ENCODE measurements at regions not wholly inside any gene's neighbourhood (a gene's known extent, or its start where the extent isn't known, plus 50 kb on each side); places are given as distances from the start of the nearest gene placed in this dataset.

GRCh38 chr6:101013612-101014195, 132.6 kb upstream of the ASCC3 start:
- intact Hi-C loops (cut with micrococcal nuclease), result loop anchor here (5.0 kb wide), 1 partner anchor 131 kb away; the partner anchor contains the start of gene ASCC3
- POLR2A ChIA-PET (ENCODE audit: partially characterized antibody), result no interaction called here
- Histone ChIP-seq H3K9me3 (ENCODE audit: control insufficient read depth in 1 of 2, low read length in 2 of 2) (no peaks in the 10 kb centered on the region), H3K4me3 (ENCODE audit: low read length in 2 of 2) (no peak overlapping the region), H3K27ac (ENCODE audit: low read depth, low read length) (no peak overlapping the region), H3K27me3 (ENCODE audit: insufficient read depth, low read length) (no peaks in the 10 kb centered on the region), H3K4me1 (ENCODE audit: insufficient read depth, low read length) (peaks cover 20% of the 10 kb centered on the region), H3K36me3 (ENCODE audit: insufficient read depth, low read length) (no peaks in the 10 kb centered on the region)
- no peak for DNase-seq
- CTCF ChIA-PET (ENCODE audit: partially characterized antibody), result no interaction called here
- H3K27me3 Mint-ChIP-seq, result no peaks in the 10 kb centered on the region
- peaks cover 12 to 21% (median 17%) of the 10 kb centered on the region in 4 donors for H3K4me1 Mint-ChIP-seq
- H3K9me3 Mint-ChIP-seq, result peaks cover 0 to 3% (median 0%) of the 10 kb centered on the region in 8 donors
- H3K27ac Mint-ChIP-seq, result no peak overlapping the region
- no peak overlapping the region for H3K4me3 Mint-ChIP-seq
- H3K36me3 Mint-ChIP-seq, result no peaks in the 10 kb centered on the region

- H3K27me3 Mint-ChIP-seq, result peaks cover 0 to 2% of the 10 kb centered on the region in 2 donors
- POLR2A ChIA-PET (ENCODE audit: partially characterized antibody), result no interaction called here
Observed at GRCh38 chr6:101015541-101015940, 134.4 kb upstream of the ASCC3 start.

GRCh38 chr6:101016163-101016562, 135.0 kb upstream of the ASCC3 start:
- Mint-ChIP-seq H3K9me3 (peaks cover 0 to 3% (median 0%) of the 10 kb centered on the region in 8 donors), H3K27me3 (peaks cover 0 to 2% of the 10 kb centered on the region in 2 donors), H3K4me1 (peaks cover 8 to 17% (median 10%) of the 10 kb centered on the region in 4 donors), H3K36me3 (no peaks in the 10 kb centered on the region), H3K4me3 (no peak overlapping the region), H3K27ac (no peak overlapping the region)
- POLR2A ChIA-PET (ENCODE audit: partially characterized antibody), result no interaction called here
- Histone ChIP-seq H3K27me3 (ENCODE audit: insufficient read depth, low read length) (no peaks in the 10 kb centered on the region), H3K4me3 (ENCODE audit: low read length in 2 of 2) (no peak overlapping the region), H3K36me3 (ENCODE audit: insufficient read depth, low read length) (no peaks in the 10 kb centered on the region), H3K4me1 (ENCODE audit: insufficient read depth, low read length) (peaks cover 13% of the 10 kb centered on the region), H3K27ac (ENCODE audit: low read depth, low read length) (no peak overlapping the region), H3K9me3 (ENCODE audit: control insufficient read depth in 1 of 2, low read length in 2 of 2) (no peaks in the 10 kb centered on the region)
- DNase-seq, result no peak
- CTCF ChIA-PET (ENCODE audit: partially characterized antibody), result no interaction called here
- intact Hi-C loops (cut with micrococcal nuclease), result no loop called here

More at GRCh38 chr6:101015541-101015940, 134.4 kb upstream of the ASCC3 start:
- Histone ChIP-seq H3K27me3 (ENCODE audit: insufficient read depth, low read length) (no peaks in the 10 kb centered on the region), H3K27ac (ENCODE audit: low read depth, low read length) (no peak overlapping the region), H3K36me3 (ENCODE audit: insufficient read depth, low read length) (no peaks in the 10 kb centered on the region), H3K4me3 (ENCODE audit: low read length in 2 of 2) (no peak overlapping the region), H3K9me3 (ENCODE audit: control insufficient read depth in 1 of 2, low read length in 2 of 2) (no peaks in the 10 kb centered on the region), H3K4me1 (ENCODE audit: insufficient read depth, low read length) (peaks cover 19% of the 10 kb centered on the region)
- no peak overlapping the region for H3K27ac Mint-ChIP-seq
- intact Hi-C loops (cut with micrococcal nuclease), result no loop called here
- CTCF ChIA-PET (ENCODE audit: partially characterized antibody), result no interaction called here
- no peaks in the 10 kb centered on the region for H3K36me3 Mint-ChIP-seq
- peaks cover 0 to 3% (median 0%) of the 10 kb centered on the region in 8 donors for H3K9me3 Mint-ChIP-seq
- H3K4me3 Mint-ChIP-seq, result no peak overlapping the region
- no peak for DNase-seq
- peaks cover 12 to 21% (median 16%) of the 10 kb centered on the region in 4 donors for H3K4me1 Mint-ChIP-seq

GRCh38 chr6:101018157-101018556, 137.0 kb upstream of the ASCC3 start:
- POLR2A ChIA-PET (ENCODE audit: partially characterized antibody), result no interaction called here
- H3K27me3 Mint-ChIP-seq, result peaks cover 0 to 3% of the 10 kb centered on the region in 2 donors
- intact Hi-C loops (cut with micrococcal nuclease), result no loop called here

GRCh38 chr6:101021504-101021903, 140.4 kb upstream of the ASCC3 start:
- ChIA-PET POLR2A (ENCODE audit: partially characterized antibody) (no interaction called here), CTCF (ENCODE audit: partially characterized antibody) (no interaction called here)
- Mint-ChIP-seq H3K4me1 (no peaks in the 10 kb centered on the region), H3K9me3 (peaks cover 0 to 5% (median 0%) of the 10 kb centered on the region in 8 donors), H3K27me3 (peaks cover 0 to 3% of the 10 kb centered on the region in 2 donors), H3K4me3 (no peak overlapping the region), H3K36me3 (no peaks in the 10 kb centered on the region), H3K27ac (no peak overlapping the region)
- Histone ChIP-seq H3K36me3 (ENCODE audit: insufficient read depth, low read length) (no peaks in the 10 kb centered on the region), H3K4me3 (ENCODE audit: low read length in 2 of 2) (no peak overlapping the region), H3K27ac (ENCODE audit: low read depth, low read length) (no peak overlapping the region), H3K9me3 (ENCODE audit: control insufficient read depth in 1 of 2, low read length in 2 of 2) (no peaks in the 10 kb centered on the region), H3K27me3 (ENCODE audit: insufficient read depth, low read length) (no peaks in the 10 kb centered on the region), H3K4me1 (ENCODE audit: insufficient read depth, low read length) (no peaks in the 10 kb centered on the region)
- intact Hi-C loops (cut with micrococcal nuclease), result no loop called here
- no peak for DNase-seq

More at GRCh38 chr6:101018157-101018556, 137.0 kb upstream of the ASCC3 start:
- no peak overlapping the region for H3K4me3 ChIP-seq (ENCODE audit: low read length in 2 of 2)
- Mint-ChIP-seq H3K9me3 (peaks cover 0 to 3% (median 0%) of the 10 kb centered on the region in 8 donors), H3K4me1 (no peaks in the 10 kb centered on the region), H3K27ac (no peak overlapping the region), H3K36me3 (no peaks in the 10 kb centered on the region), H3K4me3 (no peak overlapping the region)
- peaks cover under 1% of the 10 kb centered on the region for H3K4me1 ChIP-seq (ENCODE audit: insufficient read depth, low read length)
- H3K36me3 ChIP-seq (ENCODE audit: insufficient read depth, low read length), result no peaks in the 10 kb centered on the region
- no peaks in the 10 kb centered on the region for H3K9me3 ChIP-seq (ENCODE audit: control insufficient read depth in 1 of 2, low read length in 2 of 2)
- CTCF ChIA-PET (ENCODE audit: partially characterized antibody), result no interaction called here
- H3K27ac ChIP-seq (ENCODE audit: low read depth, low read length), result no peak overlapping the region
- no peaks in the 10 kb centered on the region for H3K27me3 ChIP-seq (ENCODE audit: insufficient read depth, low read length)
- DNase-seq, result no peak

- DNase-seq, result no peak
- Histone ChIP-seq H3K4me1 (ENCODE audit: insufficient read depth, low read length) (no peaks in the 10 kb centered on the region), H3K9me3 (ENCODE audit: control insufficient read depth in 1 of 2, low read length in 2 of 2) (no peaks in the 10 kb centered on the region), H3K27me3 (ENCODE audit: insufficient read depth, low read length) (no peaks in the 10 kb centered on the region), H3K4me3 (ENCODE audit: low read length in 2 of 2) (no peak overlapping the region), H3K27ac (ENCODE audit: low read depth, low read length) (no peak overlapping the region), H3K36me3 (ENCODE audit: insufficient read depth, low read length) (no peaks in the 10 kb centered on the region)
- no peaks in the 10 kb centered on the region for H3K36me3 Mint-ChIP-seq
- no peaks in the 10 kb centered on the region for H3K27me3 Mint-ChIP-seq
- CTCF ChIA-PET (ENCODE audit: partially characterized antibody), result no interaction called here
- POLR2A ChIA-PET (ENCODE audit: partially characterized antibody), result no interaction called here
- intact Hi-C loops (cut with micrococcal nuclease), result no loop called here
- H3K4me1 Mint-ChIP-seq, result no peaks in the 10 kb centered on the region
- no peak overlapping the region for H3K27ac Mint-ChIP-seq
- no peak overlapping the region for H3K4me3 Mint-ChIP-seq
- peaks cover 0 to 6% (median 2%) of the 10 kb centered on the region in 8 donors for H3K9me3 Mint-ChIP-seq
Observed at GRCh38 chr6:101042966-101043365, 161.8 kb upstream of the ASCC3 start.

- H3K4me3 Mint-ChIP-seq, result no peak overlapping the region
Observed at GRCh38 chr6:101058296-101058695, 177.2 kb upstream of the ASCC3 start.

More at GRCh38 chr6:101058296-101058695, 177.2 kb upstream of the ASCC3 start:
- no peak overlapping the region for H3K27ac Mint-ChIP-seq
- H3K27me3 Mint-ChIP-seq, result peaks cover 3 to 4% of the 10 kb centered on the region in 2 donors
- peaks cover 0 to 25% (median 7%) of the 10 kb centered on the region in 8 donors for H3K9me3 Mint-ChIP-seq
- Histone ChIP-seq H3K27ac (ENCODE audit: low read depth, low read length) (no peak overlapping the region), H3K36me3 (ENCODE audit: insufficient read depth, low read length) (no peaks in the 10 kb centered on the region), H3K4me1 (ENCODE audit: insufficient read depth, low read length) (no peaks in the 10 kb centered on the region), H3K4me3 (ENCODE audit: low read length in 2 of 2) (no peak overlapping the region), H3K27me3 (ENCODE audit: insufficient read depth, low read length) (no peaks in the 10 kb centered on the region), H3K9me3 (ENCODE audit: control insufficient read depth in 1 of 2, low read length in 2 of 2) (no peaks in the 10 kb centered on the region)
- no peak for DNase-seq
- no peaks in the 10 kb centered on the region for H3K36me3 Mint-ChIP-seq
- intact Hi-C loops (cut with micrococcal nuclease), result no loop called here
- ChIA-PET POLR2A (ENCODE audit: partially characterized antibody) (no interaction called here), CTCF (ENCODE audit: partially characterized antibody) (no interaction called here)
- no peaks in the 10 kb centered on the region for H3K4me1 Mint-ChIP-seq

Data from CD4-positive, alpha-beta memory T cell (primary cell).